ENCODE measurements at regions not wholly inside any gene's neighbourhood (a gene's known extent, or its start where the extent isn't known, plus 50 kb on each side); places are given as distances from the start of the nearest gene placed in this dataset.

GRCh38 chr11:119882316-119882715 lies 153.3 kb upstream of the NECTIN1 start:
- TF ChIP-seq, protein P1, sequence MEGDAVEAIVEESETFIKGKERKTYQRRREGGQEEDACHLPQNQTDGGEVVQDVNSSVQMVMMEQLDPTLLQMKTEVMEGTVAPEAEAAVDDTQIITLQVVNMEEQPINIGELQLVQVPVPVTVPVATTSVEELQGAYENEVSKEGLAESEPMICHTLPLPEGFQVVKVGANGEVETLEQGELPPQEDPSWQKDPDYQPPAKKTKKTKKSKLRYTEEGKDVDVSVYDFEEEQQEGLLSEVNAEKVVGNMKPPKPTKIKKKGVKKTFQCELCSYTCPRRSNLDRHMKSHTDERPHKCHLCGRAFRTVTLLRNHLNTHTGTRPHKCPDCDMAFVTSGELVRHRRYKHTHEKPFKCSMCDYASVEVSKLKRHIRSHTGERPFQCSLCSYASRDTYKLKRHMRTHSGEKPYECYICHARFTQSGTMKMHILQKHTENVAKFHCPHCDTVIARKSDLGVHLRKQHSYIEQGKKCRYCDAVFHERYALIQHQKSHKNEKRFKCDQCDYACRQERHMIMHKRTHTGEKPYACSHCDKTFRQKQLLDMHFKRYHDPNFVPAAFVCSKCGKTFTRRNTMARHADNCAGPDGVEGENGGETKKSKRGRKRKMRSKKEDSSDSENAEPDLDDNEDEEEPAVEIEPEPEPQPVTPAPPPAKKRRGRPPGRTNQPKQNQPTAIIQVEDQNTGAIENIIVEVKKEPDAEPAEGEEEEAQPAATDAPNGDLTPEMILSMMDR (IDR thresholded peaks at IDR 0.05; ENCODE audit: low read length) = no peak
- TF ChIP-seq EZH2 (IDR thresholded peaks at IDR 0.05; ENCODE audit: borderline replicate concordance, low read length) = no peak
- H3K27me3 ChIP-seq (ENCODE audit: insufficient read depth, low read length) = no peaks in the 10 kb centered on the region
- no peaks in the 10 kb centered on the region for H3K79me2 ChIP-seq (ENCODE audit: insufficient read depth, low read length)
- no peak overlapping the region for H3K4me2 ChIP-seq (ENCODE audit: low read length)
- no peaks in the 10 kb centered on the region for H3K9me2 ChIP-seq (ENCODE audit: low read depth, low read length)
- H3K4me3 ChIP-seq (ENCODE audit: low read depth, low read length, poor library complexity, severe bottlenecking) = no peak overlapping the region
- H3K4me1 ChIP-seq (ENCODE audit: insufficient read depth, low read length, severe bottlenecking) = no peaks in the 10 kb centered on the region
- H2AFZ ChIP-seq (ENCODE audit: low read length) = no peak overlapping the region
- H3K27ac ChIP-seq (ENCODE audit: low read depth, low read length, poor library complexity, severe bottlenecking) = no peak overlapping the region
- no peaks in the 10 kb centered on the region for H4K20me1 ChIP-seq (ENCODE audit: insufficient read depth, low read length)
- H3F3A ChIP-seq (ENCODE audit: insufficient read depth, low read length) = no peaks in the 10 kb centered on the region
- H3K9ac ChIP-seq (ENCODE audit: low read length) = no peak overlapping the region
- no peaks in the 10 kb centered on the region for H3K36me3 ChIP-seq (ENCODE audit: insufficient read depth, low read length)
- no peaks in the 10 kb centered on the region for H3K9me3 ChIP-seq (ENCODE audit: low read length)

DNA sequence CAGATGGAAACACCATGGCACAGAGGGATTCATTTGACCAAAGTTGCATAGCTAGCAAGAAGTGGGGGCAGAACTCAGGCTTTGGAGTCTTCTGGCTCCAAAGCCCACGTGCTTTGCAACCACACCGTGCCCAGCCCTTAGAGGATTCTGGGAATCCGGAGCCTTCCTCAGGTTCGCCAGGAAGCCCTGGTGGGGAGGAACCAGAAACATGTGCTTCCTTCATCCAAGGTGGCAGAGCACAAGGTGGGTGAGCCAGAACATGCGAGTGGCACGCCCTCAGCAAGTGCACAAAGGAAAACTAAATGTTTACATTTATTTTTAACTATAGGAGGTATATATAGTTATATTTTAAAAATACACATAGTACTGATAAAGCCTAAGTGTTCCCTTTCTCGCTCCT lies 151.9 kb upstream of the NECTIN1 start:
- no peak overlapping the region for H3K27ac ChIP-seq (ENCODE audit: low read depth, low read length, poor library complexity, severe bottlenecking)
- no peaks in the 10 kb centered on the region for H3F3A ChIP-seq (ENCODE audit: insufficient read depth, low read length)
- no peaks in the 10 kb centered on the region for H4K20me1 ChIP-seq (ENCODE audit: insufficient read depth, low read length)
- H3K36me3 ChIP-seq (ENCODE audit: insufficient read depth, low read length) = no peaks in the 10 kb centered on the region
- H3K9me2 ChIP-seq (ENCODE audit: low read depth, low read length) = no peaks in the 10 kb centered on the region
- H2AFZ ChIP-seq (ENCODE audit: low read length) = no peak overlapping the region
- no peak for TF ChIP-seq EZH2 (IDR thresholded peaks at IDR 0.05; ENCODE audit: borderline replicate concordance, low read length)
- TF ChIP-seq, protein P1 (IDR thresholded peaks at IDR 0.05; ENCODE audit: low read length) = no peak
- H3K4me1 ChIP-seq (ENCODE audit: insufficient read depth, low read length, severe bottlenecking) = no peaks in the 10 kb centered on the region
- no peak overlapping the region for H3K4me2 ChIP-seq (ENCODE audit: low read length)
- no peak overlapping the region for H3K4me3 ChIP-seq (ENCODE audit: low read depth, low read length, poor library complexity, severe bottlenecking)
- no peak overlapping the region for H3K9ac ChIP-seq (ENCODE audit: low read length)
- no peaks in the 10 kb centered on the region for H3K9me3 ChIP-seq (ENCODE audit: low read length)
- no peaks in the 10 kb centered on the region for H3K27me3 ChIP-seq (ENCODE audit: insufficient read depth, low read length)
- no peaks in the 10 kb centered on the region for H3K79me2 ChIP-seq (ENCODE audit: insufficient read depth, low read length)

DNA sequence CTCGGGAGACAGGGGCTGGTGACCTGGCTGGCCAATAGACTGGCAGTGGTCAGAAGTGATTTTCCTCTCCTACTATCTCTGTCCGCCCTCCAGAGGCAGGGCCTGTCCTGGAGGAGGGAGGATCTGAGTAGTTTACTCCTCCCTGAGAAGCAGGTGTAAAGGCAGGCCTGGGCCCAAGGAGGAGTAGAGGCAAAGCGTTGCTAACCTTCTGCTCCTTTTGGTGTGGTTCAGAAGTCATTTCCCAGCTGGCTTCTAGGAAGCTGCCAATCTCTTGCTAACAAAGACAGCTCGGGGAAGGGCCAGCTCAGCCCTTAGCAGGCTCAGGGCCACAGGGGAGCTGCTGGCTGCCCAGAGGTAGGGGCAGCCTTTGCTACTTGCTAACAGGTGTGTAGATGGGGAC lies 151.1 kb upstream of the NECTIN1 start:
- Histone ChIP-seq H2AFZ (ENCODE audit: low read length) (no peak overlapping the region), H3K27ac (ENCODE audit: low read depth, low read length, poor library complexity, severe bottlenecking) (no peak overlapping the region), H3K4me2 (ENCODE audit: low read length) (no peak overlapping the region), H3K36me3 (ENCODE audit: insufficient read depth, low read length) (no peaks in the 10 kb centered on the region), H3K9ac (ENCODE audit: low read length) (no peak overlapping the region), H3K27me3 (ENCODE audit: insufficient read depth, low read length) (no peaks in the 10 kb centered on the region), H3F3A (ENCODE audit: insufficient read depth, low read length) (no peaks in the 10 kb centered on the region), H3K9me2 (ENCODE audit: low read depth, low read length) (no peaks in the 10 kb centered on the region), H3K9me3 (ENCODE audit: low read length) (no peaks in the 10 kb centered on the region), H4K20me1 (ENCODE audit: insufficient read depth, low read length) (no peaks in the 10 kb centered on the region), H3K4me1 (ENCODE audit: insufficient read depth, low read length, severe bottlenecking) (no peaks in the 10 kb centered on the region), H3K4me3 (ENCODE audit: low read depth, low read length, poor library complexity, severe bottlenecking) (no peak overlapping the region), H3K79me2 (ENCODE audit: insufficient read depth, low read length) (no peaks in the 10 kb centered on the region)
- TF ChIP-seq, protein P1 (IDR thresholded peaks at IDR 0.05; ENCODE audit: low read length) = no peak
- no peak for TF ChIP-seq EZH2 (IDR thresholded peaks at IDR 0.05; ENCODE audit: borderline replicate concordance, low read length)

All from OCI-LY1 (cell line).